ENCODE measurements at regions not wholly inside any gene's neighbourhood (a gene's known extent, or its start where the extent isn't known, plus 50 kb on each side); places are given as distances from the start of the nearest gene placed in this dataset.
A peak's percentile ranks its signal among the peaks of the same experiment; 100 is the strongest.

GRCh38 chr9:19732441-19732951 is 56.3 kb downstream of the SLC24A2 start:
- TF ChIP-seq MAX (IDR thresholded peaks at IDR 0.05; ENCODE audit: low read depth, low read length), result no peak
- no peak for TF ChIP-seq POLR2A (IDR thresholded peaks at IDR 0.05; ENCODE audit: extremely low read depth, insufficient read length)
- TF ChIP-seq MYC (IDR thresholded peaks at IDR 0.05; ENCODE audit: low read depth, low read length), result no peak
- TF ChIP-seq CTCF (IDR thresholded peaks at IDR 0.05; ENCODE audit: low read depth, low read length), result no peak
- no peak for DNase-seq (ENCODE audit: low read depth)
- no peak overlapping the region for H3K4me3 ChIP-seq (ENCODE audit: low read depth, low read length)

GRCh38 chr9:19728101-19728500 is 60.7 kb downstream of the SLC24A2 start:
- no peak overlapping the region for H3K4me3 ChIP-seq (ENCODE audit: low read depth, low read length)
- no peak for DNase-seq (ENCODE audit: low read depth)
- TF ChIP-seq CTCF (IDR thresholded peaks at IDR 0.05; ENCODE audit: low read depth, low read length) (no peak), MAX (IDR thresholded peaks at IDR 0.05; ENCODE audit: low read depth, low read length) (no peak), POLR2A (IDR thresholded peaks at IDR 0.05; ENCODE audit: extremely low read depth, insufficient read length) (no peak), MYC (IDR thresholded peaks at IDR 0.05; ENCODE audit: low read depth, low read length) (no peak)

GRCh38 chr9:19725970-19726369 is 62.9 kb downstream of the SLC24A2 start:
- TF ChIP-seq CTCF (IDR thresholded peaks at IDR 0.05; ENCODE audit: low read depth, low read length), result no peak
- no peak for TF ChIP-seq MYC (IDR thresholded peaks at IDR 0.05; ENCODE audit: low read depth, low read length)
- no peak for TF ChIP-seq MAX (IDR thresholded peaks at IDR 0.05; ENCODE audit: low read depth, low read length)
- no peak for TF ChIP-seq POLR2A (IDR thresholded peaks at IDR 0.05; ENCODE audit: extremely low read depth, insufficient read length)

GRCh38 chr9:19720377-19720776 is 68.5 kb downstream of the SLC24A2 start:
- H3K4me3 ChIP-seq (ENCODE audit: low read depth, low read length), result no peak overlapping the region
- TF ChIP-seq CTCF (IDR thresholded peaks at IDR 0.05; ENCODE audit: low read depth, low read length) (no peak), POLR2A (IDR thresholded peaks at IDR 0.05; ENCODE audit: extremely low read depth, insufficient read length) (no peak), MAX (IDR thresholded peaks at IDR 0.05; ENCODE audit: low read depth, low read length) (no peak), MYC (IDR thresholded peaks at IDR 0.05; ENCODE audit: low read depth, low read length) (no peak)
- peak; percentile 42 for DNase-seq (ENCODE audit: low read depth)

More at GRCh38 chr9:19725970-19726369, 62.9 kb downstream of the SLC24A2 start:
- no peak overlapping the region for H3K4me3 ChIP-seq (ENCODE audit: low read depth, low read length)
- DNase-seq (ENCODE audit: low read depth), result no peak

- no peak overlapping the region for H3K4me3 ChIP-seq (ENCODE audit: low read depth, low read length)
- TF ChIP-seq MAX (IDR thresholded peaks at IDR 0.05; ENCODE audit: low read depth, low read length) (no peak), MYC (IDR thresholded peaks at IDR 0.05; ENCODE audit: low read depth, low read length) (no peak), CTCF (IDR thresholded peaks at IDR 0.05; ENCODE audit: low read depth, low read length) (no peak), POLR2A (IDR thresholded peaks at IDR 0.05; ENCODE audit: extremely low read depth, insufficient read length) (no peak)
- DNase-seq (ENCODE audit: low read depth), result no peak
These were observed 85.1 kb downstream of the SLC24A2 start for GRCh38 chr9:19703702-19704101.
